ES-I3 (cell line): ENCODE measurements at regions not wholly inside any gene's neighbourhood (a gene's known extent, or its start where the extent isn't known, plus 50 kb on each side); places are given as distances from the start of the nearest gene placed in this dataset.

Source experiments
- H3K36me3 ChIP-seq: 2 replicates; pipeline ENCODE4 v1.6.1; 2013; ENCODE audit warnings: mild to moderate bottlenecking, low read length, control low read depth, moderate library complexity; ENCODE audit not compliant: insufficient read depth
- H3K4me1 ChIP-seq: 2 replicates; pipeline ENCODE4 v1.6.1; 2013; ENCODE audit warnings: mild to moderate bottlenecking, control low read depth, low read length; ENCODE audit not compliant: insufficient read depth
- H3K9ac ChIP-seq: 2 replicates; pipeline ENCODE4 v1.6.1; 2013; ENCODE audit warnings: low read depth, mild to moderate bottlenecking, low read length, moderate library complexity
- H3K9me3 ChIP-seq: 2 replicates; pipeline ENCODE4 v1.6.1; 2013; ENCODE audit warnings: mild to moderate bottlenecking, low read length, moderate library complexity; ENCODE audit not compliant: control insufficient read depth, insufficient read depth

DNA sequence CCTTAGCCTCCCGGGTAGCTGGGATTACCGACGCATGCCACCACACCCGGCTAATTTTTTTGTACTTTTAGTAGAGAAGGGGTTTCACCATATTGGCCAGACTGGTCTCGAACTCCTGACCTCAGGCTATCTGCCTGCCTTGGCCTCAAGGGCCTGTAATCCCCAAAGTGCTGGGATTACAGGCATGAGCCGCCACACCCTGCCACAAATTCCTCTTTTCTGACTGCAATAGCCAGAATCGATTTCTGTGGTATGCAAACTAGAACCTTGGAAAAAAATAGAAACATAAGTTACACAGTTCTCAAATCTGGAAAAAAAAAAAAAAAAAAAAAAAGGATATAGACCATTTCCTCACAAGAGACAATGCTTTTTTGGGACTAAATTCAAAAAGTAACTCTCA, 184.6 kb upstream of the EGLN3 start:
- Histone ChIP-seq H3K4me1 (no peaks in the 10 kb centered on the region), H3K9me3 (no peaks in the 10 kb centered on the region; the same call in none of the 2 replicates), H3K9ac (no peak overlapping the region), H3K36me3 (no peaks in the 10 kb centered on the region)

DNA sequence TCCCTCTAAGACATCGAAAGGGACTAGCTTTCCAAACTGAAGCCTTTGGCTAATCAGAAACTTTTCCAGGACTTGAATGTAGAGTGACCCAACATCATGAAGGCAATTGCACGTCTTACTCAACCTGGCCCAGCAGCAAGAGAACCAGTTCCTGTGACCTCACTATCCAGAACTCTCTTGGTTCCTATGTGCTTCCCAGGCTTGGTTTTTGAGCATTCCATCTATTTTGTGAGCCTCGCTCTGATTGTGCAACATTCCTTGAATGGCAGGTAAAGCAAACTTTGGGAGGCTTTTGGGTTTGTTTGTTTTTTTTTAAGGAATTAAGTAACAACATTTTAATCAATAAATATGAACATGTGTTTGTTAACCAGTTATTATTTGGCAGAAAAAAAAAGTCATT, 183.6 kb upstream of the EGLN3 start:
- Histone ChIP-seq H3K9me3 (no peaks in the 10 kb centered on the region; the same call in none of the 2 replicates), H3K36me3 (no peaks in the 10 kb centered on the region), H3K4me1 (no peaks in the 10 kb centered on the region), H3K9ac (no peak overlapping the region)

DNA sequence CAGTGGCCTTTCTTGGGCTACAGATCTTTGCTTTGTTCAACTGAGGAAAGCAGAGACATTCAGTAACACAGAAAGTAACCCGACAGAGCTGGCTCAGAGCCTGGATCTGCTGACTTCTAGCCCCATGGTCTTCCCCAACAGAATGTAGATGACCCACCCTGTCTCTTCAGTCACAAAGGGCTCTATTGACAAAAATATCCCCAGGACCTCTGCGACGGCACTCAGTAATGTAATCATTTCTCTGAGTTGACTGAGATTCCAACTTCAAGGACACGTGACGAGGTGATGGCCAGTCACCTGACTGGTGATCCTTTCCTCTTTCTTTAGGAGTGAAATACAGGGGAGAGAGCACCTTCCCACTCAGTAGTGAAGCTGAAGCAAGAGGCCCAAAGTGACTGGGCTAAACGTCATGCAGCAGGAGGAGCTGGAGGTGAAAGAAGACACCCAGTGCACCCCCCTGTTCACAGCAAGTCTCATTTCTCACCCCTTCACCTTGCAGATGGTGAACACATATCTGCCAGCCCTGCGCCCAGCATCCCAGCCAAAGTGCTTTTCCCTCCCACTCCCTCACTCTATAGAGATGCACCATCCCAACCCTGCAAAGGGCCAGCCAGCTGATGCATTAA, 179.2 kb upstream of the EGLN3 start:
- Histone ChIP-seq H3K9me3 (no peaks in the 10 kb centered on the region; the same call in none of the 2 replicates), H3K4me1 (no peaks in the 10 kb centered on the region), H3K9ac (no peak overlapping the region), H3K36me3 (no peaks in the 10 kb centered on the region)

DNA sequence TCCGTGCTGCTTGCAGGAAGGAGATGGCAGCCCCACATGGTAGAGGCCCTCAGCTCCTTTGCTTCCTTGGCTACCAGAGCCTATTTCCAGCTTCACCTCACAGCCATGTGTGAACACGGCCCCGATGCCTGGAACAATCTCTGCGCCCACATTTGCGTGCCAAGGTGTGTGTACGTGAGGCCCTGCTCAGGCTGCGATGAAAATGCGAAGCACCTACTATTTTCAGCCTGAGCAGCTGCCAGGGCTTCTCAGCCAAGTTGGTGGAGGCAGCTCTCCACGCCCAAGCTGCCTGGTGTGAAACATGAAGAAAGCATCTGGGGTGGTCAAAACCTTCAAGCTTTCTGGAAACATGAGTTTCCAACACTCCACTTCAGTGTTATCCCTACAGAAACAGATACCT, 177.8 kb upstream of the EGLN3 start:
- H3K9me3 ChIP-seq, result no peaks in the 10 kb centered on the region; the same call in 1 of the 2 replicates
- no peaks in the 10 kb centered on the region for H3K36me3 ChIP-seq
- no peaks in the 10 kb centered on the region for H3K4me1 ChIP-seq
- H3K9ac ChIP-seq, result no peak overlapping the region

DNA sequence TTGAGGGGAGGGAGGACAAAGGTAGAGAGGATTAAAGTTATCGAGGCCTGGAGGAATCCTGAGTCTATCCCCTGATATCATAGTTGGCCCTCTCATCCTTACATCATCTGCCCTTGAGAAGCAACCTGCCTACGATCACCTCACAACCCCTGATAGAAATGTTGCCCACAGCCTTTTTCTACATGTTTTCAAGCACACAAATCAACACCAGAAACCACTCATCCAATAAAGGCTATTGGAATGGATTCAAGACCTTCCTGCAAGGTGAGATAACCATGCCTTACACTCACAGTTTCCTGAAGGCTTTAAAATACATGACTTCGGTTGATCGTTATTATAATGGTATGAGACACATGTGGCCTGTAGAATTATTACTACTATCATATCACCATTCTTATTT, 175.7 kb upstream of the EGLN3 start:
- H3K4me1 ChIP-seq, result no peaks in the 10 kb centered on the region
- no peaks in the 10 kb centered on the region for H3K9me3 ChIP-seq
- no peak overlapping the region for H3K9ac ChIP-seq
- no peaks in the 10 kb centered on the region for H3K36me3 ChIP-seq

DNA sequence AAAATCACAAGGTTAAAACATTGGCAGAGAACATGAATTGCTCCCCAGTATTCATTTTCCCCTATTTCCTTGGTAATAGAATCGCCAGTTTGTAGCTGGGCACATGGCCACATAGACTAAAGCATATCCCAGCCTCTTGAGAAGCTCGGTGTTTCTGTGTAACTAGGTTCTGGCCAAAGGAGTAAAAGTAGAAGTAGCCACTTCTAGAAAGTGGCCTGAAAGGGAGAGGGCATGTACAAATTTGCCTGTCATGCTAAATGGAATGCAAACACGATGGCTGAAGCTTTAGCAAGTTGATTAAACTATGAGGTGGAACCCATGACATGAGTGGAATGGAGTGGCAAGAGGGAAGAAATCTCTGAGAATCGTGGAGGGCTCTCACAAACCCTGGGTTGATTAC, 173.7 kb upstream of the EGLN3 start:
- Histone ChIP-seq H3K9ac (no peak overlapping the region), H3K36me3 (no peaks in the 10 kb centered on the region), H3K9me3 (no peaks in the 10 kb centered on the region), H3K4me1 (no peaks in the 10 kb centered on the region)

DNA sequence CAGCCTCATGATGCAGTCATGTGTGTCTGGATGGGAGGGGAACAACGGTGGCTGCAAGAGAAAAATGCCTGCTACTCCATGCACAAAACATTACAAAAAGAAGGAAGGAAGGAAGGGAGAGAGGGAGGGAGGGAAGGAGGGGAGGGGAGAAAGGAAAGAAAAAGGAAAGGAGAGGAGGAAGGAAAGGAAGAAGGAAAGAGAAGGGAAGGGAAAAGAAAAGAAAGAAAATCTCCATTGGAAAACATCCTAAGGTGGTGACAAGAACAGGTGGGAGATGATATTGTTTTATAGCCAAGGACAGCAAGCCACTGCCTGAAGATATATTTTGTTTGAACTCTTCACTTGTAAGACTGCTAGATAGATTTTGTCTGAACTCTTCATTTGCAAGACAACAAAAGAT, 171.8 kb upstream of the EGLN3 start:
- no peak overlapping the region for H3K9ac ChIP-seq
- H3K4me1 ChIP-seq, result no peaks in the 10 kb centered on the region
- no peaks in the 10 kb centered on the region for H3K9me3 ChIP-seq
- no peaks in the 10 kb centered on the region for H3K36me3 ChIP-seq

DNA sequence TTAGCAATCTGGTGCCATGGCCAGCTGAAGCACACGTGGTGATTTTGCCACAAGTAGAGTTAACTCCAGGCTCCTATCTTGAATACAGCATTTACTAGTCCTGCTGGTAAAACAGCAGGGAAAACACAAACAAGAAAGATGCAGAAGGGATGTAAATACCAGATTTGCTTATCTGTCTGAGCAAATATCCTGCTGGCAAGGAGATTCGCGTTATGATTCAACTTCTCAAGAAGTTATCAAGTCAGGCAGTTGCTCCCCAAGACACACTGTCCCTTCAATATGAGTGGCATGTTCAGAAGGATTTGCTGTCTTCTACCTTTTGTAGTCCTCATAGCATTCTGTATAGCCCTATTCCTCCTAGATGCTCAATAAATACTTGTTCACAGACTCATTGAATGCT, 171.2 kb upstream of the EGLN3 start:
- no peaks in the 10 kb centered on the region for H3K4me1 ChIP-seq
- no peaks in the 10 kb centered on the region for H3K9me3 ChIP-seq
- H3K9ac ChIP-seq, result no peak overlapping the region
- no peaks in the 10 kb centered on the region for H3K36me3 ChIP-seq

DNA sequence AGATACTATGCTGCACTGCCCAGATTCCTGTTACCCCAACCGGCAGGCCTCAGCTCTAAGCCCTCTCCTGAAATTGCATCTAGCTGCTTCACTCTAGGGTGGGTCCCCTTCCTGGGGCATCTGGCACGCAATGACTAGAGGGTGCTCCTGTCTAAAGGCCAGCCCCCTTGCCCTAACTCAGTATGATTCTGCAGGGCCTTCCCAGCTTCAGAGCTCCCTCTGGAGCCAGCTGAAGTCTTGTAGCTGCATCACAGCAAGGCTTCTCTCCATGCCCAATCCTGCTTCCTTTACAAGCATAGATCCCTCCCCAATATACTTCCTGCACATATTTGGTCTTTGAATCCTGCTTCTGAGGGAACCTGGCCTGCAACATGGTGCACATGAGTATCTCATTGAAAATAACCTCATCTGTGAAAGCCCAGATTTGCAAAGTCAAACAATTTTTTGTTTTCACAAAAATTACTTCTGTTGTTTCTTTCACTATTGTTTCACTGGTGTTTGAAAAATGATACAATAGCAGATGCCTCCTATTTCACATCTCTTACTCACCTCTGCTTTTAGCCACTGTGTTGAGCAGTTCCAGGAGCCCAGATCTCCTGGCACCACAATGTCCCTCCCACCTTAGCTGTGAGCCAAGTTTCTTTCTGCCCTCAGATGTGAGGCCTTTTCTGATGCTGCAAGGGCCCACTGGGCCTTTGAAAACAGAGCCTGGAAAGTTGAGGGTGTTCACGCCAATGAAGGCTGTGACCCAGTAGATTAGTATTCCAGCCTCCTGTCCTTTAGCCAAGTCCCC, 169.5 kb upstream of the EGLN3 start:
- no peak overlapping the region for H3K9ac ChIP-seq
- H3K4me1 ChIP-seq, result no peaks in the 10 kb centered on the region
- no peaks in the 10 kb centered on the region for H3K36me3 ChIP-seq
- H3K9me3 ChIP-seq, result no peaks in the 10 kb centered on the region

DNA sequence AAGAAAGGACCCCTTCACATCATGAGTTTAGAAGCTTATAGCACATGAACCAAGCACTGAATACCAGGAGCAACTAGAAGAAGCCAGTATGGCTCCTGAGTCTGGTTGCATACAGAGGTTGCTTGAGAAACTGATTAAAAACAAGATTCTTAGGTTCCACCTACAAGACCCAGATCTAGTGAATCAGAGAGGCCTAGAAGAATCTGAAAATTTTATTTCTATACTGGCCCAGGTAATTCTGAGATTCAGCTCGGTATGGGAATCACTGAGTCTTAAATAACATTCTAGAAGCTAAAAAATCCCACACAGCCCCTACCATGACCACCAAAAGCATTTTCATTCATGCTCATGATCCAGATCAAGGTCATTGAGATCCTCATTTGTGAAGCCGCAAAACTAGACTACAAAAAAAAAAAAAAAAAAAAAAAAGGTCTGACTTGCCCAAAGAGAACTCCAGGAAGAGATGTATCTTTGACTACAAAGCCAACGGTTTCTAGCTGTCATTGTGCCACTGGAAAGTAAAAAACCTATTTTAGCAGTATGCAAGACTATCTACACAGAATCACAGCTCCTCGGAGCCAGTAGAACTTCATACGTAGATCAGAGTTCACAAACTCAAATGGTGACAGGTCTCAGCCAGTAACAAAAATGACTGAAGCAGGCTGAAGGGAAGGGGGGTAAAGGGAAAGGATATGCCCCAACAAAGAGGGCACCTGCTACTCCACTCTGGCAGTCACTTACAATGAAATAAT, 168.4 kb upstream of the EGLN3 start:
- no peaks in the 10 kb centered on the region for H3K36me3 ChIP-seq

DNA sequence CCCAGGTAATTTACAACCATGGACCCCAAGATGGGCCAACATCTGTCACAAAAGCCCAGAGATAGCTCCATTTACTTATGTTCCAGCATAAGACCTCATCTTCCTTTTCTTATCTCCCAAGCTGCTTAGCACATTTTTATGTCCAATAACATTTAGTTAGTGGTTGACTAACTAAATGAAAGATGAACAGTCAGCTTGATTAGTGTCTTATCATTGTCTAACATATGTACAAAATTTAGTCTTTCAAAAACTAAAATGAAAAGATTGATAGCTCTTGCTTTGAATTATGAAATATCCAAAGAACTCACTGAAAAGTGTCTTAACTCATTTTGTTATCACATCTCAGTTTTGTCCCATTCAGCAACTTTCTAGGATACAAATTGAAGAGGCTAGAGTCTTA, 163.1 kb upstream of the EGLN3 start:
- Histone ChIP-seq H3K4me1 (0 out of 2 replicates have a peak, but pooled peaks cover 13% of the 10 kb centered on the region), H3K9me3 (no peaks in the 10 kb centered on the region), H3K36me3 (no peaks in the 10 kb centered on the region), H3K9ac (no peak overlapping the region)

More for the DNA sequence above, 168.4 kb upstream of the EGLN3 start:
- Histone ChIP-seq H3K9ac (no peak overlapping the region), H3K4me1 (no peaks in the 10 kb centered on the region), H3K9me3 (no peaks in the 10 kb centered on the region)

DNA sequence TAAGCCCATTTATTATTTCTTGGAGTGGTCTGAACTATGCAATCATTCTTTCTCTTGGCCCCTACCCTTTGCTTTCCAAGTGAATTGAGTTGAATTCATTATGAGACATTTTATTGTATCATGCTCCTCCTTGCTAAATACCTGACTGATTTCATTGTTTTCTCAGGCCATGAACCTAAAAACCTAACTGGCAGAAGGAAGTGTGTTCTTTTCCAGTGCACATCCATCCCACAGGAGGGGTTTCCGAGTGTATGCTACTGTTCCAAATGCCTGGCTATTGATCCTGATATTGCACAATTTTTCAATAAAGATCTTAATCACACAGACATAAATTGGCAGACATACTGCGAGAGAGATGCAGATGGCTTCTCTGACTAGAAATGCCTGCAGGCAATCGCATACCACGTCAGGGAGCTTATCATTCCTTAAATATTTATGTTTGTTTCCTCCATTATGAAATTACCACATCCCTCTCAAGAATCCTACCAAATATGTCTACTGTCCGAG, 162.2 kb upstream of the EGLN3 start:
- Histone ChIP-seq H3K9ac (no peak overlapping the region), H3K9me3 (no peaks in the 10 kb centered on the region), H3K4me1 (0 out of 2 replicates have a peak, but pooled peaks cover 13% of the 10 kb centered on the region), H3K36me3 (no peaks in the 10 kb centered on the region)

DNA sequence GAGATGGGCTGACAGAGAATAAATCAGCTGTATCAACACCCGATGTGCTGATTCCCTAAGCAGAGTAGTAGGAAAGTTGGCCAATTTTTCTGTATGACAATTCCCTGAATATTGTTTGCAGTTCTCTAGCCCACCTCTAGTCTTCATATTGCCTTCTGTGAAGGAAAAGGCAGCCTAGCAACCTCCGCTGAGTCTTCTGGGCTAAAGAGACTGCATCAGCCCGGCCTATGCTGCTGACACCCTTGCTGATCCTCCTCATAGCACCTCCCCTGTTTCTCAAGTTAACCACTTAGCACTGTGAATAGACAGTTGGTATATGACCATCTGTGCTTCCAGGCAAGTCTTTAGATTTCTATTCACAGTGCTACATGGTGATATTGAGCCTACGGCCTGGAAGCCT, 161.1 kb upstream of the EGLN3 start:
- no peaks in the 10 kb centered on the region for H3K9me3 ChIP-seq
- no peak overlapping the region for H3K9ac ChIP-seq
- H3K4me1 ChIP-seq, result 0 out of 2 replicates have a peak, but pooled peaks cover 13% of the 10 kb centered on the region
- H3K36me3 ChIP-seq, result no peaks in the 10 kb centered on the region

DNA sequence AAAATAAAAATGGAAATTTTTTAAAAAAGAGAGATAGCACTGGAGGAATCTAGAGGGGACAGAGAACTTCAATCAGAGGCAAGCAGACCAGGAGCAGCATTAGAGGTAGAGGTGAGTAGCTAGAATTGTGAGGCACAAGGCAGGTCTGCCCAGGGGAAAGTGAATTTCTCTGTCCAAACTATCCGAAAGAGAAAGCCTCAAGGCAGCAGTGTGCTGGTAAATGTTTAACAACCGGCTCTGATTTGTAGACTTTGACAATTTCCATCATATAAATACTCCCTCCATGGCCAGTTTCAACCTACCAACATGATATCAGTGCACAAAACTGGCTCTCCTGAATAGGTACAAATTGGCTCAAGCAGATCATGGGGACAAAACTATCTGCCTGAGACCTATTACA, 160.6 kb upstream of the EGLN3 start:
- Histone ChIP-seq H3K9me3 (no peaks in the 10 kb centered on the region), H3K4me1 (0 out of 2 replicates have a peak, but pooled peaks cover 13% of the 10 kb centered on the region), H3K9ac (no peak overlapping the region), H3K36me3 (no peaks in the 10 kb centered on the region)
